GM12873 (cell line): ENCODE measurements at regions not wholly inside any gene's neighbourhood (a gene's known extent, or its start where the extent isn't known, plus 50 kb on each side); places are given as distances from the start of the nearest gene placed in this dataset.

Experiments
- CTCF ChIP-seq: IDR thresholded peaks from 2 replicates; pipeline ENCODE4 v1.5.1; 2012; ENCODE audit warnings: low read depth, mild to moderate bottlenecking, moderate library complexity, low read length, control low read depth; ENCODE audit not compliant: insufficient read depth; ENCODE audit errors: missing control alignments

GRCh38 chr13:39858794-39859193 lies 203.3 kb downstream of the COG6 start:
- TF ChIP-seq CTCF: no peak

- no peak for TF ChIP-seq CTCF
Observed at GRCh38 chr13:39859898-39860297, 204.4 kb downstream of the COG6 start.

GRCh38 chr13:39862900-39863299 lies 207.4 kb downstream of the COG6 start:
- no peak for TF ChIP-seq CTCF

GRCh38 chr13:39864221-39864620 lies 208.8 kb downstream of the COG6 start:
- no peak for TF ChIP-seq CTCF

GRCh38 chr13:39866722-39867121 lies 211.3 kb downstream of the COG6 start:
- TF ChIP-seq CTCF: no peak

- no peak for TF ChIP-seq CTCF
Observed at GRCh38 chr13:39867807-39868206, 212.3 kb downstream of the COG6 start.

DNA sequence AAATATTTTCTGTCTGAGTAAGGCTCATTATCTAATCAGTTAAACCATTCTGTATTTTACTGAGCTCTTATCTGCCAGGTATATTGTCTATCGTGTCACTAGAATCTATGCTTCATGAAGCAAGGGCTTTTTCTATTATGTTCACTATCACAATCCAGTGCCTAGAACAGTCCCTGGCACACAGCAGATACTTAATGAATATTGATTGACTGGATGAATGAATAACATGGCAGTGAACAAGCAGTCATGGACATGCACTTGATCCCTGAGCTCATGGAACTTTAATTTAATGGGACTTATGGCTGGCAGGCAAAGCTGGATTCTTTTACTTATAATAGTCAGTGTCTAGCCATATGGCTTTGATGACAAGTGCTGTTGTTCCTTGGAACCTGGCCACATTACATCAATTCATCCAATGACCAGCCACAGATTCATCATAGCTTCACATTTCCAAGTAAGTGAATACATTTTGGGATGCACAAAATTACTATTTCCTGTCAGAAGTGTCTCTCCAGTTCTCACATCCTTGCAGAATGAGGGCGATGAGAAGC lies 214.8 kb downstream of the COG6 start:
- no peak for TF ChIP-seq CTCF
